ENCODE measurements at regions not wholly inside any gene's neighbourhood (a gene's known extent, or its start where the extent isn't known, plus 50 kb on each side); places are given as distances from the start of the nearest gene placed in this dataset.

DNA sequence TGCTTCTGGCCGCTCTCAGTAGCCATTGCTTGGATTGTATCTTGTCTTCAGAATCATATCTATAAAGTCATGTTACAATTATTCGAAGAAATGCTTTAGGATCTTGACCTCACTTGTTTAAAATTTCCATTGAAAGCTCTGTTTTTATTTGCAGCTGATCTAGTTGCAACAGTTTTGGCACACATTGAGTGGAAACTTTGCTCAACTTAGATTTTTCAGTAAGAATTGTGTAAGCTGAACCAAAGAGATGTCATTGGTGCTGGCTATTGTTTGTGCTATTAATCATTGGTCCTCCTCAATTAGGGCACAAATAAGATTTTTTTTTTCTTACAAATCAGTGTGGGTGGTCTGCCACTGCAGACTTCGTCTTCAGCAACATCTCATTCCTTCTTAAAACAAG, 649.2 kb downstream of the MMUT start:
- TF ChIP-seq, protein P1, sequence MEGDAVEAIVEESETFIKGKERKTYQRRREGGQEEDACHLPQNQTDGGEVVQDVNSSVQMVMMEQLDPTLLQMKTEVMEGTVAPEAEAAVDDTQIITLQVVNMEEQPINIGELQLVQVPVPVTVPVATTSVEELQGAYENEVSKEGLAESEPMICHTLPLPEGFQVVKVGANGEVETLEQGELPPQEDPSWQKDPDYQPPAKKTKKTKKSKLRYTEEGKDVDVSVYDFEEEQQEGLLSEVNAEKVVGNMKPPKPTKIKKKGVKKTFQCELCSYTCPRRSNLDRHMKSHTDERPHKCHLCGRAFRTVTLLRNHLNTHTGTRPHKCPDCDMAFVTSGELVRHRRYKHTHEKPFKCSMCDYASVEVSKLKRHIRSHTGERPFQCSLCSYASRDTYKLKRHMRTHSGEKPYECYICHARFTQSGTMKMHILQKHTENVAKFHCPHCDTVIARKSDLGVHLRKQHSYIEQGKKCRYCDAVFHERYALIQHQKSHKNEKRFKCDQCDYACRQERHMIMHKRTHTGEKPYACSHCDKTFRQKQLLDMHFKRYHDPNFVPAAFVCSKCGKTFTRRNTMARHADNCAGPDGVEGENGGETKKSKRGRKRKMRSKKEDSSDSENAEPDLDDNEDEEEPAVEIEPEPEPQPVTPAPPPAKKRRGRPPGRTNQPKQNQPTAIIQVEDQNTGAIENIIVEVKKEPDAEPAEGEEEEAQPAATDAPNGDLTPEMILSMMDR (conservative IDR thresholded peaks at IDR 0.05): no peak
- no peak for TF ChIP-seq ZFX (IDR thresholded peaks at IDR 0.05)

Measured in C4-2B (cell line).